IMR-90 (cell line): ENCODE measurements at regions not wholly inside any gene's neighbourhood (a gene's known extent, or its start where the extent isn't known, plus 50 kb on each side); places are given as distances from the start of the nearest gene placed in this dataset.

Experiments
- ATAC-seq: fragments of 200-7000 bp; cut with Tn5 transposase; 2 replicates; pipeline ENCODE4 v1.9.1; 2020; ENCODE audit warnings: low read depth, mild to moderate bottlenecking, moderate library complexity
- BruUV-seq: library from RNA; stranded (reverse); fragments of 400-500 nt; replicated peaks from 2 replicates; lab custom pipeline; 2021; lab: Mats Ljungman, UMichigan
- CTCF ChIA-PET: fragments of 300-600 bp; formaldehyde crosslinking; extraction: SDS; loops from one replicate; lab custom pipeline; 2021; ENCODE audit warnings: antibody characterized with exemption; lab: Yijun Ruan, JAX
- POLR2A ChIA-PET: fragments of 300-600 bp; sonication (Branson Sonifier 250); formaldehyde crosslinking; loops from one replicate; lab custom pipeline; 2022; ENCODE audit warnings: antibody characterized with exemption; ENCODE audit not compliant: unreplicated experiment; lab: Charles Lee
- DNase-seq: peaks from one replicate; pipeline ENCODE4 v3.0.0; 2013
- H2AFZ ChIP-seq: replicated peaks from 2 replicates; pipeline ENCODE3; 2013; ENCODE audit warnings: low read length, mild to moderate bottlenecking; ENCODE audit not compliant: poor library complexity
- H2AK5ac ChIP-seq: 2 replicates; pipeline ENCODE4 v1.6.1; 2013; ENCODE audit warnings: low read depth, low read length, inconsistent platforms
- H2AK9ac ChIP-seq: replicated peaks from 2 replicates; pipeline ENCODE3; 2013; ENCODE audit warnings: mild to moderate bottlenecking, low read depth, low read length, moderate library complexity; ENCODE audit not compliant: poor library complexity
- H2BK120ac ChIP-seq: 2 replicates; pipeline ENCODE4 v1.6.1; 2013; ENCODE audit warnings: low read depth, low read length, inconsistent platforms
- H2BK15ac ChIP-seq: 3 replicates; pipeline ENCODE4 v1.6.1; 2013; ENCODE audit warnings: low read depth, low read length, inconsistent platforms
- H2BK20ac ChIP-seq: 2 replicates; pipeline ENCODE4 v1.6.1; 2013; ENCODE audit warnings: low read depth, mild to moderate bottlenecking, inconsistent platforms, low read length, moderate library complexity
- H2BK5ac ChIP-seq: 2 replicates; pipeline ENCODE4 v1.6.1; 2013; ENCODE audit warnings: mild to moderate bottlenecking, low read depth, low read length, inconsistent platforms; ENCODE audit not compliant: poor library complexity, severe bottlenecking
- H3K14ac ChIP-seq: replicated peaks from 2 replicates; pipeline ENCODE4 v1.6.1; 2013; ENCODE audit warnings: low read depth, low read length, inconsistent platforms
- H3K18ac ChIP-seq: 2 replicates; pipeline ENCODE4 v1.6.1; 2013; ENCODE audit warnings: low read depth, low read length, control low read depth
- H3K23ac ChIP-seq: 2 replicates; pipeline ENCODE4 v1.6.1; 2013; ENCODE audit warnings: low read depth, low read length, inconsistent platforms
- H3K27ac ChIP-seq: 2 replicates; pipeline ENCODE4 v1.5.1; 2013; ENCODE audit warnings: mild to moderate bottlenecking, control low read depth, low read length; ENCODE audit not compliant: insufficient read depth
- H3K27me3 ChIP-seq: 2 replicates; pipeline ENCODE4 v1.6.1; 2013; ENCODE audit warnings: low read length; ENCODE audit not compliant: control insufficient read depth, insufficient read depth
- H3K36me3 ChIP-seq: 2 replicates; pipeline ENCODE4 v1.6.1; 2013; ENCODE audit warnings: low read length, mixed read lengths; ENCODE audit not compliant: control insufficient read depth, insufficient read depth
- H3K4ac ChIP-seq: 2 replicates; pipeline ENCODE4 v1.6.1; 2013; ENCODE audit warnings: low read depth, low read length, inconsistent platforms
- H3K4me1 ChIP-seq: 2 replicates; pipeline ENCODE4 v1.6.1; 2013; ENCODE audit warnings: low read length, mixed read lengths; ENCODE audit not compliant: control insufficient read depth, insufficient read depth
- H3K4me2 ChIP-seq: 2 replicates; pipeline ENCODE4 v1.6.1; 2013; ENCODE audit warnings: low read depth, mild to moderate bottlenecking, control low read depth, low read length, moderate library complexity
- H3K4me3 ChIP-seq: 2 replicates; pipeline ENCODE4 v1.5.1; 2013; ENCODE audit warnings: low read depth, mild to moderate bottlenecking, control low read depth, low read length, moderate library complexity; ENCODE audit not compliant: insufficient read depth
- H3K56ac ChIP-seq: 2 replicates; pipeline ENCODE4 v1.6.1; 2013; ENCODE audit warnings: low read length, inconsistent platforms; ENCODE audit not compliant: insufficient read depth; ENCODE audit errors: extremely low read depth
- H3K79me1 ChIP-seq, 2 experiments: 2 replicates each; pipeline ENCODE4 v1.6.1; 2013; ENCODE audit warnings: low read length in 2 of 2, inconsistent platforms in 1 of 2, low read depth in 1 of 2
- H3K9ac ChIP-seq: 2 replicates; pipeline ENCODE4 v1.6.1; 2013; ENCODE audit warnings: low read depth, low read length, control low read depth
- H3K9me1 ChIP-seq: 2 replicates; pipeline ENCODE4 v1.6.1; 2013; ENCODE audit warnings: low read length, inconsistent platforms; ENCODE audit not compliant: insufficient read depth
- H3K9me3 ChIP-seq: 2 replicates; pipeline ENCODE4 v1.6.1; 2013; ENCODE audit warnings: low read length; ENCODE audit not compliant: control insufficient read depth, insufficient read depth
- H4K20me1 ChIP-seq: 2 replicates; pipeline ENCODE4 v1.6.1; 2013; ENCODE audit warnings: low read length, inconsistent platforms; ENCODE audit not compliant: insufficient read depth
- H4K5ac ChIP-seq: 2 replicates; pipeline ENCODE4 v1.6.1; 2013; ENCODE audit warnings: mild to moderate bottlenecking, low read depth, low read length, control low read depth
- H4K8ac ChIP-seq, 2 experiments: 2 replicates each; pipeline ENCODE4 v1.6.1; 2013; ENCODE audit warnings: low read depth in 2 of 2, low read length in 2 of 2, control low read depth in 1 of 2, inconsistent platforms in 1 of 2
- H4K91ac ChIP-seq: 2 replicates; pipeline ENCODE4 v1.6.1; 2013; ENCODE audit warnings: low read depth, low read length, inconsistent platforms; ENCODE audit not compliant: insufficient read depth
- BHLHE40 ChIP-seq: fragments of 150-350 bp; IDR thresholded peaks from 2 replicates; pipeline ENCODE4 v1.6.1; 2016; ENCODE audit warnings: mild to moderate bottlenecking, low read depth, low read length
- CEBPB ChIP-seq: IDR thresholded peaks from 2 replicates; pipeline ENCODE4 v1.6.1; 2012; ENCODE audit warnings: low read depth, low read length, improper control_type of control experiment
- CHD1 ChIP-seq: IDR thresholded peaks from 2 replicates; pipeline ENCODE4 v1.6.1; 2012; ENCODE audit warnings: low read depth, low read length, improper control_type of control experiment
- CTCF ChIP-seq: conservative IDR thresholded peaks from 2 replicates; pipeline ENCODE4 v1.5.1; 2012; ENCODE audit warnings: mild to moderate bottlenecking, low read depth, low read length, improper control_type of control experiment
- FOS ChIP-seq: fragments of 150-350 bp; IDR thresholded peaks from 2 replicates; pipeline ENCODE4 v1.6.1; 2016; ENCODE audit warnings: low read depth, low read length
- MAFK ChIP-seq: IDR thresholded peaks from 2 replicates; pipeline ENCODE4 v1.6.1; 2012; ENCODE audit warnings: low read depth, low read length, improper control_type of control experiment
- MAZ ChIP-seq: IDR thresholded peaks from 2 replicates; pipeline ENCODE4 v1.6.1; 2012; ENCODE audit warnings: low read depth, mild to moderate bottlenecking, low read length, improper control_type of control experiment, moderate library complexity, borderline replicate concordance
- MXI1 ChIP-seq: IDR thresholded peaks from 2 replicates; pipeline ENCODE4 v1.6.1; 2012; ENCODE audit warnings: low read depth, mild to moderate bottlenecking, low read length, moderate library complexity, borderline replicate concordance
- NFE2L2 ChIP-seq: fragments of 150-350 bp; IDR thresholded peaks from 2 replicates; pipeline ENCODE4 v1.6.1; 2016; ENCODE audit warnings: low read depth, mild to moderate bottlenecking, low read length
- POLR2A ChIP-seq: IDR thresholded peaks from 2 replicates; pipeline ENCODE4 v1.6.1; 2012; ENCODE audit warnings: mild to moderate bottlenecking, low read depth, low read length
- RAD21 ChIP-seq: IDR thresholded peaks from 2 replicates; pipeline ENCODE4 v1.6.1; 2012; ENCODE audit warnings: low read length, improper control_type of control experiment
- RFX5 ChIP-seq: IDR thresholded peaks from 2 replicates; pipeline ENCODE4 v1.8.0; 2012; ENCODE audit warnings: low read depth, mild to moderate bottlenecking, low read length, moderate library complexity
- SMC3 ChIP-seq: fragments of 150-350 bp; IDR thresholded peaks from 2 replicates; pipeline ENCODE4 v1.6.1; 2016; ENCODE audit warnings: low read depth, mild to moderate bottlenecking, antibody characterized with exemption, low read length, moderate library complexity
- USF2 ChIP-seq: fragments of 150-350 bp; IDR thresholded peaks from 2 replicates; pipeline ENCODE4 v1.6.1; 2017; ENCODE audit warnings: mild to moderate bottlenecking, antibody characterized with exemption, low read length, low read depth
- WGBS, 2 experiments: methylation state at CpG; one replicate each; pipeline versions ENCODE4 v1.1.5 to v1.1.7; 2013; ENCODE audit warnings: missing lambda C conversion rate in 2 of 2; ENCODE audit not compliant: insufficient read length in 1 of 2; ENCODE audit errors: extremely low coverage in 2 of 2; 5-methylcytosine and 5-hydroxymethylcytosine counted together
- dilution Hi-C: fragments of 300-500 bp; cut with HindIII; formaldehyde crosslinking; loops from one replicate; pipeline ENCODE4 v1.14.3; 2018; ENCODE audit warnings: low sequenced_read_pairs; ENCODE audit not compliant: unreplicated experiment
- in situ Hi-C: fragments of 300-500 bp; cut with MboI; formaldehyde crosslinking; loops from 3 replicates; pipeline ENCODE4 v1.14.3; 2019; ENCODE audit warnings: low sequenced_read_pairs, inconsistent platforms, mixed read lengths
- intact Hi-C: fragments of 100-400 bp; cut with micrococcal nuclease; formaldehyde crosslinking; loops from 2 replicates; pipeline ENCODE4 v1.10.0; 2022
- TF ChIP-seq, protein P1 (sequence below): fragments of 150-350 bp; IDR thresholded peaks from 2 replicates; pipeline ENCODE4 v1.6.1; 2016; ENCODE audit warnings: low read depth, mild to moderate bottlenecking, low read length, moderate library complexity, borderline replicate concordance

DNA sequence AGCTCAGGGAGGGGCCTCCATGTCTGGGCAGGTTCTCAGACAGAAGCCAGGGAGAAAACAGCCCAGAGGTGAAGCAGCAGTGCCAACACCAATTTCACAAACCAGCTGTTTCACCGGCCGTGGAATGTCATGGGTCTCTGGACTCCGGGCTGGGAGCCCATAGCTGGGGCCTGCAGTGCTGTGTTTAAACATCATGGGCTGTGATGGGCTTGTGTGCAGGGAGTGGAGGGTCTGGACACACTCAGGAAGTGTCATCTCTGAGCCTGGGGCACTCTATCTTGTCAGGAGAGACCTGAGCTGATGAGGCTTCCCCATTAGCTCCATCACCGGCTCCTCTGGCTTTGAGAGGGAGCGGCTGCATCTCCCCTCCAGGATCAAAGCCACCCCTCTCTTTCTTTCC is 173.6 kb upstream of the IGSF21 start:
- no peak overlapping the region for H2AFZ ChIP-seq
- H3K56ac ChIP-seq: no peak overlapping the region
- TF ChIP-seq MAFK (no peak), MXI1 (no peak), RFX5 (no peak), FOS (no peak), SMC3 (no peak), CHD1 (no peak), CTCF (no peak), USF2 (no peak), NFE2L2 (no peak), CEBPB (no peak), BHLHE40 (no peak), POLR2A (no peak), RAD21 (no peak), MAZ (no peak)
- TF ChIP-seq, protein P1, sequence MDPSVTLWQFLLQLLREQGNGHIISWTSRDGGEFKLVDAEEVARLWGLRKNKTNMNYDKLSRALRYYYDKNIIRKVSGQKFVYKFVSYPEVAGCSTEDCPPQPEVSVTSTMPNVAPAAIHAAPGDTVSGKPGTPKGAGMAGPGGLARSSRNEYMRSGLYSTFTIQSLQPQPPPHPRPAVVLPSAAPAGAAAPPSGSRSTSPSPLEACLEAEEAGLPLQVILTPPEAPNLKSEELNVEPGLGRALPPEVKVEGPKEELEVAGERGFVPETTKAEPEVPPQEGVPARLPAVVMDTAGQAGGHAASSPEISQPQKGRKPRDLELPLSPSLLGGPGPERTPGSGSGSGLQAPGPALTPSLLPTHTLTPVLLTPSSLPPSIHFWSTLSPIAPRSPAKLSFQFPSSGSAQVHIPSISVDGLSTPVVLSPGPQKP: no peak
- no peaks in the 10 kb centered on the region for H3K79me1 ChIP-seq
- H3K4me2 ChIP-seq: no peak overlapping the region
- ATAC-seq (no peak), DNase-seq (no peak)
- no peak overlapping the region for H3K9ac ChIP-seq
- no peak overlapping the region for H3K23ac ChIP-seq
- no peak overlapping the region for H2BK15ac ChIP-seq
- ChIA-PET POLR2A (no interaction called here), CTCF (interaction anchor here (1.5 kb wide), 1 partner anchor 11 kb away, joined by 3 read pairs; no protein-coding TSS in a partner anchor)
- no peaks in the 10 kb centered on the region for H3K9me3 ChIP-seq
- H3K27me3 ChIP-seq: peaks cover 3% of the 10 kb centered on the region; the same call in 1 of the 2 replicates
- H3K4ac ChIP-seq: no peak overlapping the region
- no TSS peak for BruUV-seq
- dilution Hi-C loops: no loop called here
- H3K4me3 ChIP-seq: no peak overlapping the region
- no peak overlapping the region for H3K14ac ChIP-seq
- no peak overlapping the region for H4K91ac ChIP-seq
- in situ Hi-C loops: no loop called here
- no peak overlapping the region for H2BK120ac ChIP-seq
- no peaks in the 10 kb centered on the region for H3K36me3 ChIP-seq
- H2BK5ac ChIP-seq: no peak overlapping the region
- H4K5ac ChIP-seq: no peak overlapping the region
- no peak overlapping the region for H3K18ac ChIP-seq
- no peak overlapping the region for H2BK20ac ChIP-seq
- intact Hi-C loops: no loop called here
- H4K20me1 ChIP-seq: no peaks in the 10 kb centered on the region
- no peak overlapping the region for H3K27ac ChIP-seq
- no peaks in the 10 kb centered on the region for H3K4me1 ChIP-seq
- WGBS, 2 experiments: no CpG with 5 or more reads among the region's 5 CpGs
- H2AK5ac ChIP-seq: no peak overlapping the region
- no peaks in the 10 kb centered on the region for H3K9me1 ChIP-seq
- no peak overlapping the region for H4K8ac ChIP-seq
- no peak overlapping the region for H2AK9ac ChIP-seq
